ENCODE measurements at regions not wholly inside any gene's neighbourhood (a gene's known extent, or its start where the extent isn't known, plus 50 kb on each side); places are given as distances from the start of the nearest gene placed in this dataset.
"Not testable (repeated sequence)": the region's sequence is repeated elsewhere in the genome, so short reads cannot be mapped to it uniquely, and the experiment has no call there.

DNA sequence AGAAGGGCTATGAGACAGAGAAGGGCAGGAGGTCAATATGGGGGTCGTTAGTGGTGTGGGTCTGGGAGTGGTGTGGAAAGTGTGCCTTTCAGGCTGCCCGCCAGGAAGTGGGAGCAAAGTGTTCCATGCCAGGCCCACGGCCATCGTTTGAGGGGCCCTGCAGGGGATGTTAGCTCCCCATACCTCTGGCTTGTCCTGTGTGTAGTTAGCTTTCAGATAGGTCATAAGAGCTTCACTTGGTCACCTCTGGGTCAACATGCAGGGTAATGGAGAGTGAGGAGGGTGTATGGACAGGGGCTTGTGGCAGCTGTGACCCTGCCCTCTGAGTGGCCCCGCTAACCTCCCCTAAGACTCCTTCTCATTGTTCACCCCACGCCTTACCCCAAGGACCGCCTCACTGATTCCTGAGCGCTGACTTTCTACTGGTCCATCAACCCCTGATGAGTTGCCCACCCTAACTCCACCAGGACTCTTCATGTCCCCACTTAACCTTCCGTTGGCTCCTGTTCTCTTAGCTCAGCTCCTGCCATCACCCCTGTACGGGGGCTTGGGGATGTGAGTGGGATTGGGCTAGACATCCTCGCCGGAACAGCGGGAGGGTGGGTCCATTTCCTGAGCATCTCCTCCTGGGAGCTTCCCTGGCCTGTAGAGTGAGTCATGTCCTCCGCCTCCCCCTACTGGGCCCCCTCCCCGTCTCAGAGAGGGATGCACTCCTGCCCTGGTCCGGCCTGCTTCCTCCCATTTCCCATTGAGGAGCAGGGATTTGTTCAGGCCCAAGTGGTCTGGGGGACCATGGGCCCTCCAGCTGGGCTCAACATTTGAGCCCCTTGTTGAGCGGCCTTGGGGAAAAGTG is 125.7 kb downstream of the FGF18 start:
- DNase-seq (no peak), FAIRE-seq (no peak)
- WGBS, 3 donors = 83 to 86% (median 85%) methylated on average over 17 of the region's 17 CpGs
- Histone ChIP-seq H3K27me3 (ENCODE audit: control insufficient read depth in 3 of 3, insufficient read depth in 3 of 3, low read length in 3 of 3) (no peaks in the 10 kb centered on the region), H3K4me3 (ENCODE audit: low read depth in 1 of 3, low read length in 3 of 3) (no peak overlapping the region), H3K9me3 (ENCODE audit: control insufficient read depth in 2 of 2, insufficient read depth in 1 of 2, low read depth in 1 of 2, low read length in 1 of 2) (no peaks in the 10 kb centered on the region), H3K36me3 (ENCODE audit: control insufficient read depth in 3 of 3, insufficient read depth in 2 of 3, low read depth in 1 of 3, low read length in 3 of 3) (no peaks in the 10 kb centered on the region), H3K27ac (ENCODE audit: low read depth in 1 of 3, low read length in 2 of 3) (no peak overlapping the region), H3K4me1 (ENCODE audit: control insufficient read depth in 3 of 3, insufficient read depth in 2 of 3, low read depth in 1 of 3, low read length in 2 of 3) (no peaks in the 10 kb centered on the region)

DNA sequence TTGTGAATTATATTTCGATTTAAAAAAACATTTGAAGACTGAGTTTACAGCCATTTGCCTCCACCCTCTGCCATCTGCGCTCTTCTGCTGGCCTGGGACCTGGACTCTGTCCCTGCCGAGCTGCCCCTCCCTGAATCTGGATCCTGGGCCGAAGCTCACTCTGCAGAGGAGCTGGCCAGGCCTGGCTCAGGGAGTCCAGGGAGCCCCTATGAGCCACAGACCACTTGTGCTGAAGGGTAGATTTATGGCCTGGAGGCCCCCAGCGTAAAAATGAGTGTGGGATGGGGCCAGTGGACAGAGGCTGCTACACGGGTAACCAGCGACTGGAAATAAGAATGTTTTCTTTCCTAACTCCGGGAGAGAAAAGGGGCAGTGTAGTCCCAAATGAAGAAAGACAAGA is 129.8 kb downstream of the FGF18 start:
- H3K36me3 ChIP-seq (ENCODE audit: control insufficient read depth in 3 of 3, insufficient read depth in 2 of 3, low read depth in 1 of 3, low read length in 3 of 3) = no peaks in the 10 kb centered on the region
- H3K27me3 ChIP-seq (ENCODE audit: control insufficient read depth in 3 of 3, insufficient read depth in 3 of 3, low read length in 3 of 3) = no peaks in the 10 kb centered on the region
- no peak overlapping the region for H3K4me3 ChIP-seq (ENCODE audit: low read depth in 1 of 3, low read length in 3 of 3)
- peak; percentile 31 to 33 for DNase-seq
- 35 to 48% (median 44%) methylated on average over 8 of the region's 8 CpGs for WGBS, 3 donors
- FAIRE-seq = no peak
- H3K4me1 ChIP-seq (ENCODE audit: control insufficient read depth in 3 of 3, insufficient read depth in 2 of 3, low read depth in 1 of 3, low read length in 2 of 3) = no peaks in the 10 kb centered on the region
- H3K9me3 ChIP-seq (ENCODE audit: control insufficient read depth in 2 of 2, insufficient read depth in 1 of 2, low read depth in 1 of 2, low read length in 1 of 2) = no peaks in the 10 kb centered on the region
- H3K27ac ChIP-seq (ENCODE audit: low read depth in 1 of 3, low read length in 2 of 3) = no peak overlapping the region

DNA sequence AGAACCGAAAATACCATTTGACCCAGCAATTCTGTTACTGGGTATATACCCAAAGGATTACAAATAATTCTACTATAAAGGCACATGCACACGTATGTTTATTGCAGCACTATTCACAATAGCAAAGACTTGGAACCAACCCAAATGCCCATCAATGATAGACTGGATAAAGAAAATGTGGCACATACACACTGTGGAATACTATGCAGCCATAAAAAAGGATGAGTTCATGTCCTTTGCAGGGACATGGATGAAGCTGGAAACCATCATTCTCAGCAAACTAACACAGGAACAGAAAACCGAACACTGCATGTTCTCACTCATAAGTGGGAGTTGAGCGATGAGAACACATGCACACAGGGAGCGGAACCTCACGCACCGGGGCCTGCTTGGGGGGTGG is 134.4 kb downstream of the FGF18 start:
- not testable (repeated sequence) for H3K4me1 ChIP-seq (ENCODE audit: control insufficient read depth in 3 of 3, insufficient read depth in 2 of 3, low read depth in 1 of 3, low read length in 2 of 3); H3K27ac ChIP-seq (ENCODE audit: low read depth in 1 of 3, low read length in 2 of 3); DNase-seq; FAIRE-seq; H3K9me3 ChIP-seq (ENCODE audit: control insufficient read depth in 2 of 2, insufficient read depth in 1 of 2, low read depth in 1 of 2, low read length in 1 of 2); H3K4me3 ChIP-seq (ENCODE audit: low read depth in 1 of 3, low read length in 3 of 3); H3K36me3 ChIP-seq (ENCODE audit: control insufficient read depth in 3 of 3, insufficient read depth in 2 of 3, low read depth in 1 of 3, low read length in 3 of 3); H3K27me3 ChIP-seq (ENCODE audit: control insufficient read depth in 3 of 3, insufficient read depth in 3 of 3, low read length in 3 of 3)
- WGBS, 3 donors = 90 to 92% (median 91%) methylated on average over 7 of the region's 7 CpGs

DNA sequence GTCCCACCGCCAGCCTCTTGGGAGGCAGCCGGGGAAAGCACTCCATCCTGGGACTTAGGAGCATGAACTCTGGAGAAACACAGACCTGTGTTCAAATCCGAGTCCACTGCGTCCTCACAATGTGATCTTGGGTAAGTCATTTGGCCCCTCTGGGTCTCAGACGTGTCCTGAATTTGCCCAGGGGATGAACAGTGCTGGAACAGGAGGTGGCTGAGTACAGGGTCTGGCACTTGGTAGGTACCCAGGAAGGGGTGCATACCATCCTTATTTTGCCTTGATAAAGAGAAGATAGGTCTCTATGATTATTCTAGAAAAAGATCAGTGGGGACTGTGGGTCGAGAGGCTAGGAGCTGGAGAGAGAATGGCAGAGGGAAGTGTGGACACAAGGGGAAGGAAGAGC is 135.7 kb downstream of the FGF18 start:
- Histone ChIP-seq H3K27me3 (ENCODE audit: control insufficient read depth in 3 of 3, insufficient read depth in 3 of 3, low read length in 3 of 3) (no peaks in the 10 kb centered on the region), H3K36me3 (ENCODE audit: control insufficient read depth in 3 of 3, insufficient read depth in 2 of 3, low read depth in 1 of 3, low read length in 3 of 3) (no peaks in the 10 kb centered on the region), H3K4me3 (ENCODE audit: low read depth in 1 of 3, low read length in 3 of 3) (no peak overlapping the region), H3K4me1 (ENCODE audit: control insufficient read depth in 3 of 3, insufficient read depth in 2 of 3, low read depth in 1 of 3, low read length in 2 of 3) (no peaks in the 10 kb centered on the region), H3K9me3 (ENCODE audit: control insufficient read depth in 2 of 2, insufficient read depth in 1 of 2, low read depth in 1 of 2, low read length in 1 of 2) (no peaks in the 10 kb centered on the region), H3K27ac (ENCODE audit: low read depth in 1 of 3, low read length in 2 of 3) (no peak overlapping the region)
- FAIRE-seq (no peak), DNase-seq (no peak)
- 71 to 81% (median 78%) methylated on average over 6 of the region's 6 CpGs for WGBS, 3 donors

DNA sequence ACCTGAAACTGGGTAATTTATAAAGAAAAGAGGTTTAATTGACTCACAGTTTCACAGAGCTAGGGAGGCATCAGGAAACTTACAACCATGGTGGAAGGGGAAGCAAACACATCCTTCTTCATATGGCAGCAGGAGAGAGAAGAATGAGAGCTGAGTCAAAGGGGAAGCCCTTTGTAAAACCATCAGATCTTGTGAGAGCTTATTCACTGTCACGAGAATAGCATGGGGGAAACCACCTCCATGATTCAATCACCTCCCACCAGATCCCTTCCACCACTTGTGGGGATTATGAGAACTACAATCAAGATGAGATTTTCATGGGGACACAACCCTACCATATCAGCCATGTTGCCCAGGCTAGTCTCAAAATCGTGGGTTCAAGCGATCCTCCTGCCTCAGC is 143.4 kb downstream of the FGF18 start:
- no peak for FAIRE-seq

DNA sequence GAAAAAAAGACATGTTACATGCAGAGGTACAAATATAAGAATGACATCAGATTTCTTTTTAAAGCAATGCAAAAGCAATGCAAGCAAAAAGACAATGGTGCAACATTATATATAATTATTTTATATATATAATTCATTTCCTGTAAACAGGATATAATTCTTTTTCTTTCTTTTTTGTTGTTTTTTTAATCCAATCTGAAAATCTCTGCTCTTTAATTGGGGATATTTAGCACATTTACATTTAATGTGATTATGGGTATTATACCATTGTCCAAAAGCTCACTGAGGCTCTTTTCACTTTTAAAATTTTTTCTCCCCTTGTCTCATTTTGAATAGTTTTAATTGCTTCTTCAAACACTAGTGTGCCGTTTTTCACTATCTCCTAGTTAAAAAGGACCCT is 148.9 kb downstream of the FGF18 start:
- Histone ChIP-seq H3K4me1 (ENCODE audit: control insufficient read depth in 3 of 3, insufficient read depth in 2 of 3, low read depth in 1 of 3, low read length in 2 of 3) (no peaks in the 10 kb centered on the region), H3K27me3 (ENCODE audit: control insufficient read depth in 3 of 3, insufficient read depth in 3 of 3, low read length in 3 of 3) (peaks cover 0 to 2% (median 0%) of the 10 kb centered on the region in 3 donors), H3K4me3 (ENCODE audit: low read depth in 1 of 3, low read length in 3 of 3) (no peak overlapping the region), H3K27ac (ENCODE audit: low read depth in 1 of 3, low read length in 2 of 3) (no peak overlapping the region), H3K9me3 (ENCODE audit: control insufficient read depth in 2 of 2, insufficient read depth in 1 of 2, low read depth in 1 of 2, low read length in 1 of 2) (peaks cover 0 to 8% of the 10 kb centered on the region in 2 donors), H3K36me3 (ENCODE audit: control insufficient read depth in 3 of 3, insufficient read depth in 2 of 3, low read depth in 1 of 3, low read length in 3 of 3) (no peaks in the 10 kb centered on the region)
- 62 to 71% (median 66%) methylated on average over 1 of the region's 1 CpG for WGBS, 3 donors
- DNase-seq = no peak
- FAIRE-seq = no peak

More for the DNA sequence above, 143.4 kb downstream of the FGF18 start:
- H3K27ac ChIP-seq (ENCODE audit: low read depth in 1 of 3, low read length in 2 of 3) = no peak overlapping the region
- no peak overlapping the region for H3K4me3 ChIP-seq (ENCODE audit: low read depth in 1 of 3, low read length in 3 of 3)
- H3K9me3 ChIP-seq (ENCODE audit: control insufficient read depth in 2 of 2, insufficient read depth in 1 of 2, low read depth in 1 of 2, low read length in 1 of 2) = no peaks in the 10 kb centered on the region
- no peaks in the 10 kb centered on the region for H3K36me3 ChIP-seq (ENCODE audit: control insufficient read depth in 3 of 3, insufficient read depth in 2 of 3, low read depth in 1 of 3, low read length in 3 of 3)
- peaks cover 0 to 2% (median 0%) of the 10 kb centered on the region in 3 donors for H3K27me3 ChIP-seq (ENCODE audit: control insufficient read depth in 3 of 3, insufficient read depth in 3 of 3, low read length in 3 of 3)
- no peaks in the 10 kb centered on the region for H3K4me1 ChIP-seq (ENCODE audit: control insufficient read depth in 3 of 3, insufficient read depth in 2 of 3, low read depth in 1 of 3, low read length in 2 of 3)
- no peak for DNase-seq
- WGBS, 3 donors = 73 to 83% (median 80%) methylated on average over 3 of the region's 3 CpGs

DNA sequence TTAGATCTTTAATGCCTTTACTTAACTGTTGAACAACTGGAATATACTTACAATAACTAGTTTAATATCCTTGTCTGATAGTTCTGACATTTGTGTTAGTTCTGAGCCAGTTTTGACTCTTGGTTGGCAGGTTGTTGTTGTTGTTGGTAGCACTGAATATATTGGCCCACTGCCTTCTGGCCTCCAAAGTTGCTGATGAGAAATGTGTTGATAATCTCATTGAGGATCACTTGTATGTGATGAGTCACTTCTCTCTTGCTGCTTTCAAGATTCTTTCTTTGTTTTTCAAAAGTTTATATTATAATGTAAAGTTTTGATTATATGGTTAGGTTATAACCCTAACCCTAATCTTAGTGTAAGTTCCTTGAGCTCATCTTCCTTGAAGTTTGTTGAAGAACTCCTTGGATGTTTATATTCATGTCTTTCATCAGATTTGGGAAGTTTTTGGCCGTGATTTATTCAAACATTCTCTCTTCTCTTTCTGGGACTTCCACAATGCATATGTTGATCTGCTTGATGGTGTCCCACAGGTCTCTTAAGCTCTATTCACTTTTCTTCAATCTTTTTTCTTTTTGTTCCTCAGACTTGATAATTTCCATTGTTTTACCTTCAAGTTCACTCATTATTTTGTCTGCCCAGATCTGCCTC is 149.7 kb downstream of the FGF18 start:
- no peaks in the 10 kb centered on the region for H3K4me1 ChIP-seq (ENCODE audit: control insufficient read depth in 3 of 3, insufficient read depth in 2 of 3, low read depth in 1 of 3, low read length in 2 of 3)
- H3K4me3 ChIP-seq (ENCODE audit: low read depth in 1 of 3, low read length in 3 of 3) = no peak overlapping the region
- H3K9me3 ChIP-seq (ENCODE audit: control insufficient read depth in 2 of 2, insufficient read depth in 1 of 2, low read depth in 1 of 2, low read length in 1 of 2) = peaks cover 0 to 8% of the 10 kb centered on the region in 2 donors
- H3K36me3 ChIP-seq (ENCODE audit: control insufficient read depth in 3 of 3, insufficient read depth in 2 of 3, low read depth in 1 of 3, low read length in 3 of 3) = no peaks in the 10 kb centered on the region
- no peak overlapping the region for H3K27ac ChIP-seq (ENCODE audit: low read depth in 1 of 3, low read length in 2 of 3)
- 4 to 70% (median 19%) methylated on average over 1 of the region's 1 CpG for WGBS, 3 donors
- H3K27me3 ChIP-seq (ENCODE audit: control insufficient read depth in 3 of 3, insufficient read depth in 3 of 3, low read length in 3 of 3) = peaks cover 0 to 2% (median under 1%) of the 10 kb centered on the region in 3 donors
- FAIRE-seq (no peak), DNase-seq (no peak)

DNA sequence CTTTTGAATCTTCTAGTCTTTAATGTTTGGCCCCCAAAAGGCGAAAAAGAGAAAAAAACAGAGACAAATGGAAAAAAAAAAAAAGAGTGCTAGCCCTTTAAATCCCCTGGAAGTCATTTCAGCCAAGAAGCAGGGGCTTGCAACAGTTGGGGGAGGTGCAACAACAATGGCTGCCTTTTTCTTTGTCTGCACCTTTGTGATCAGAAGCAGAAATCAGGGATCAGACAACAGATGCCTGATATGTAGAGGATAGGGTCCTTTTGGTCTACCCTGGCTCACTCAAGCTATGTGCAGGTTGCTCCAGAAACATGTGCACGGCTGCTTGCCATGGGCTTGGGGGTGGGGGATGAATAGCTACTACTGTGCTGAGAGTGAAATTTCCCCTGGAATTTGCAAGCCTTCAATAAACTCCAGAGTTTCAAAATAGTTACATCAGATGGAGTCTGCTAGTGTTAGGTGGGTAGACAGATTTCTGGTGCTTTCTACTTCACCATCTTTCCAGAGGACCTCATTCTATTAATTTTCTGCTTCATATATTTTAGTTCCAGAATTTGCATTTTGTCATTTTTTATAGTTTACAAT is 150.9 kb downstream of the FGF18 start:
- FAIRE-seq (no peak), DNase-seq (no peak)
- H3K27ac ChIP-seq (ENCODE audit: low read depth in 1 of 3, low read length in 2 of 3) = no peak overlapping the region
- H3K27me3 ChIP-seq (ENCODE audit: control insufficient read depth in 3 of 3, insufficient read depth in 3 of 3, low read length in 3 of 3) = peaks cover 0 to 2% (median 0%) of the 10 kb centered on the region in 3 donors
- H3K9me3 ChIP-seq (ENCODE audit: control insufficient read depth in 2 of 2, insufficient read depth in 1 of 2, low read depth in 1 of 2, low read length in 1 of 2) = peaks cover 0 to 8% of the 10 kb centered on the region in 2 donors
- H3K4me1 ChIP-seq (ENCODE audit: control insufficient read depth in 3 of 3, insufficient read depth in 2 of 3, low read depth in 1 of 3, low read length in 2 of 3) = no peaks in the 10 kb centered on the region
- WGBS, 3 donors = 55 to 70% (median 55%) methylated on average over 2 of the region's 2 CpGs
- H3K4me3 ChIP-seq (ENCODE audit: low read depth in 1 of 3, low read length in 3 of 3) = no peak overlapping the region
- H3K36me3 ChIP-seq (ENCODE audit: control insufficient read depth in 3 of 3, insufficient read depth in 2 of 3, low read depth in 1 of 3, low read length in 3 of 3) = no peaks in the 10 kb centered on the region

Data from small intestine (tissue), 7 donors.